T-cell (primary cell): ENCODE measurements at regions not wholly inside any gene's neighbourhood (a gene's known extent, or its start where the extent isn't known, plus 50 kb on each side); places are given as distances from the start of the nearest gene placed in this dataset.
"Not testable (repeated sequence)": the region's sequence is repeated elsewhere in the genome, so short reads cannot be mapped to it uniquely, and the experiment has no call there.

Experiments used
- ATAC-seq, 4 experiments: fragments of 200-7000 bp in 3 of 4; fragments of 150-1000 bp in 1 of 4; cut with Tn5 transposase; replicated peaks in 1 of 4; 1 replicate in 3 of 4; 2 replicates in 1 of 4; pipeline ENCODE4 v1.10.0; 2021; ENCODE audit warnings: moderate library complexity in 3 of 4, mild to moderate bottlenecking in 2 of 4, moderate number of reproducible peaks in 1 of 4
- CTCF ChIA-PET, 2 donors: fragments of 300-600 bp; sonication (Branson Sonifier 250); formaldehyde crosslinking; loops; one replicate each; lab custom pipeline; 2022; ENCODE audit warnings: antibody characterized with exemption in 2 of 2; lab: Charles Lee
- POLR2A ChIA-PET, 2 donors: fragments of 300-600 bp; sonication (Branson Sonifier 250); formaldehyde crosslinking; loops; one replicate each; lab custom pipeline; 2022; ENCODE audit warnings: antibody characterized with exemption in 2 of 2; lab: Charles Lee
- DNase-seq, 35 experiments: peaks; one replicate each; pipeline versions ENCODE4 v3.0.0 to v3.0.0-alpha.2; 2013 to 2023
- H3K27ac ChIP-seq: one replicate; pipeline ENCODE4 v1.5.1; 2013; ENCODE audit warnings: low read length
- H3K27me3 ChIP-seq, 2 experiments: replicated peaks in 1 of 2; 1 replicate in 1 of 2; 2 replicates in 1 of 2; pipeline versions ENCODE4 v1.6.1 to v1.7.0; 2013; ENCODE audit warnings: low read length in 1 of 2, mixed read lengths in 1 of 2; ENCODE audit not compliant: control insufficient read depth in 2 of 2, insufficient read depth in 2 of 2; ENCODE audit errors: extremely low read depth in 1 of 2
- H3K36me3 ChIP-seq, 2 donors: 1 replicate in 1 of 2; 2 replicates in 1 of 2; pipeline versions ENCODE4 v1.6.1 to v1.7.0; 2013; ENCODE audit warnings: low read length in 1 of 2; ENCODE audit not compliant: control insufficient read depth in 2 of 2, insufficient read depth in 1 of 2; ENCODE audit errors: extremely low read depth in 1 of 2
- H3K4me1 ChIP-seq, 2 experiments: 1 replicate in 1 of 2; 2 replicates in 1 of 2; pipeline versions ENCODE4 v1.6.1 to v1.7.0; 2013; ENCODE audit warnings: low read length in 2 of 2, mixed read lengths in 1 of 2; ENCODE audit not compliant: insufficient read depth in 2 of 2, control insufficient read depth in 1 of 2; ENCODE audit errors: extremely low read depth in 1 of 2
- H3K4me3 ChIP-seq, 2 donors: 1 replicate in 1 of 2; 2 replicates in 1 of 2; pipeline versions ENCODE4 v1.5.1 to v1.7.0; 2013; ENCODE audit warnings: mild to moderate bottlenecking in 2 of 2, low read length in 1 of 2, moderate library complexity in 1 of 2; ENCODE audit not compliant: control insufficient read depth in 1 of 2; ENCODE audit errors: extremely low read depth in 1 of 2
- H3K9me3 ChIP-seq: 2 replicates; pipeline ENCODE4 v1.7.0; 2013
- H3K27ac Mint-ChIP-seq, 2 donors: one replicate each; pipeline ENCODE4 v1.8.0; 2020 to 2021; ENCODE audit warnings: mild to moderate bottlenecking in 2 of 2, mixed read lengths in 2 of 2
- H3K27me3 Mint-ChIP-seq, 2 donors: one replicate each; pipeline ENCODE4 v1.8.0; 2021 to 2022; ENCODE audit warnings: mixed read lengths in 2 of 2
- H3K36me3 Mint-ChIP-seq: one replicate; pipeline ENCODE4 v1.8.0; 2021; ENCODE audit warnings: mixed read lengths
- H3K4me1 Mint-ChIP-seq, 3 donors: one replicate each; pipeline ENCODE4 v1.8.0; 2020 to 2022; ENCODE audit warnings: mixed read lengths in 3 of 3, mild to moderate bottlenecking in 1 of 3
- H3K4me3 Mint-ChIP-seq, 3 donors: one replicate each; pipeline ENCODE4 v1.8.0; 2020 to 2022; ENCODE audit warnings: mild to moderate bottlenecking in 3 of 3, mixed read lengths in 3 of 3, moderate library complexity in 3 of 3
- H3K9me3 Mint-ChIP-seq, 3 donors: one replicate each; pipeline ENCODE4 v1.8.0; 2020 to 2022; ENCODE audit warnings: mixed read lengths in 3 of 3
- WGBS: methylation state at CpG from one replicate; pipeline ENCODE4 v1.1.5; 2013; ENCODE audit warnings: missing lambda C conversion rate; ENCODE audit not compliant: insufficient coverage; 5-methylcytosine and 5-hydroxymethylcytosine counted together

- no peaks in the 10 kb centered on the region for H3K36me3 Mint-ChIP-seq
- no peaks in the 10 kb centered on the region for H3K4me1 ChIP-seq
Observed at GRCh38 chr4:60729194-60729593, 470.9 kb upstream of the ADGRL3 start.

GRCh38 chr4:60729764-60730163 lies 470.4 kb upstream of the ADGRL3 start:
- DNase-seq, H3K4me1 Mint-ChIP-seq, H3K9me3 ChIP-seq, CTCF ChIA-PET, H3K27ac ChIP-seq, H3K36me3 ChIP-seq, H3K27me3 ChIP-seq, ATAC-seq, H3K27ac Mint-ChIP-seq, H3K4me1 ChIP-seq, POLR2A ChIA-PET, H3K27me3 Mint-ChIP-seq, H3K4me3 Mint-ChIP-seq, H3K36me3 Mint-ChIP-seq, H3K4me3 ChIP-seq: not testable (repeated sequence)
- peaks cover 11 to 31% (median 22%) of the 10 kb centered on the region in 3 donors for H3K9me3 Mint-ChIP-seq
- no CpG with 5 or more reads among the region's 3 CpGs for WGBS

More at GRCh38 chr4:60729194-60729593, 470.9 kb upstream of the ADGRL3 start:
- DNase-seq, result no peak
- H3K9me3 ChIP-seq, result no peaks in the 10 kb centered on the region
- Mint-ChIP-seq H3K9me3 (peaks cover 7 to 33% (median 21%) of the 10 kb centered on the region in 3 donors), H3K27me3 (no peaks in the 10 kb centered on the region), H3K27ac (no peak overlapping the region), H3K4me3 (no peak overlapping the region), H3K4me1 (no peaks in the 10 kb centered on the region)
- ATAC-seq, result no peak
- POLR2A ChIA-PET, result no interaction called here
- H3K27me3 ChIP-seq, result no peaks in the 10 kb centered on the region
- H3K36me3 ChIP-seq, result no peaks in the 10 kb centered on the region
- no peak overlapping the region for H3K4me3 ChIP-seq
- CTCF ChIA-PET, result no interaction called here
- H3K27ac ChIP-seq, result no peak overlapping the region

GRCh38 chr4:60737858-60738257 lies 462.3 kb upstream of the ADGRL3 start:
- no CpG with 5 or more reads among the region's 2 CpGs for WGBS
- Histone ChIP-seq H3K27ac (no peak overlapping the region), H3K4me1 (no peaks in the 10 kb centered on the region), H3K9me3 (no peaks in the 10 kb centered on the region), H3K36me3 (no peaks in the 10 kb centered on the region), H3K4me3 (no peak overlapping the region), H3K27me3 (no peaks in the 10 kb centered on the region)
- no peak overlapping the region for H3K27ac Mint-ChIP-seq
- ATAC-seq, result no peak
- no peaks in the 10 kb centered on the region for H3K4me1 Mint-ChIP-seq
- no peak for DNase-seq
- no peaks in the 10 kb centered on the region for H3K36me3 Mint-ChIP-seq
- H3K9me3 Mint-ChIP-seq, result peaks cover 23 to 25% (median 24%) of the 10 kb centered on the region in 3 donors
- ChIA-PET CTCF (no interaction called here), POLR2A (no interaction called here)
- no peaks in the 10 kb centered on the region for H3K27me3 Mint-ChIP-seq
- no peak overlapping the region for H3K4me3 Mint-ChIP-seq

GRCh38 chr4:60743654-60744053 lies 456.5 kb upstream of the ADGRL3 start:
- POLR2A ChIA-PET, result interaction anchor here in 1 of 2 donors (0.6 kb wide), 1 partner anchor 51 kb away, joined by 3 read pairs; no protein-coding TSS in a partner anchor
- Histone ChIP-seq H3K9me3 (no peaks in the 10 kb centered on the region), H3K4me3 (no peak overlapping the region), H3K4me1 (no peaks in the 10 kb centered on the region), H3K27ac (no peak overlapping the region), H3K36me3 (no peaks in the 10 kb centered on the region), H3K27me3 (no peaks in the 10 kb centered on the region)
- CTCF ChIA-PET, result no interaction called here
- ATAC-seq, result no peak
- Mint-ChIP-seq H3K4me1 (no peaks in the 10 kb centered on the region), H3K27me3 (no peaks in the 10 kb centered on the region), H3K4me3 (no peak overlapping the region), H3K27ac (no peak overlapping the region), H3K36me3 (no peaks in the 10 kb centered on the region), H3K9me3 (peaks cover 13 to 22% (median 16%) of the 10 kb centered on the region in 3 donors)
- no peak for DNase-seq
- no CpG with 5 or more reads among the region's 1 CpG for WGBS

- no peak overlapping the region for H3K4me3 Mint-ChIP-seq
- no peak for ATAC-seq
- Histone ChIP-seq H3K4me3 (no peak overlapping the region), H3K36me3 (no peaks in the 10 kb centered on the region), H3K4me1 (no peaks in the 10 kb centered on the region), H3K27ac (no peak overlapping the region), H3K27me3 (no peaks in the 10 kb centered on the region), H3K9me3 (no peaks in the 10 kb centered on the region)
- no peak for DNase-seq
- no peak overlapping the region for H3K27ac Mint-ChIP-seq
- H3K9me3 Mint-ChIP-seq, result peaks cover 15 to 24% (median 17%) of the 10 kb centered on the region in 3 donors
- H3K27me3 Mint-ChIP-seq, result no peaks in the 10 kb centered on the region
- H3K36me3 Mint-ChIP-seq, result no peaks in the 10 kb centered on the region
- H3K4me1 Mint-ChIP-seq, result no peaks in the 10 kb centered on the region
- WGBS, result 50% methylated on average over 2 of the region's 2 CpGs
- POLR2A ChIA-PET, result no interaction called here
- CTCF ChIA-PET, result no interaction called here
Observed at GRCh38 chr4:60744767-60745166, 455.4 kb upstream of the ADGRL3 start.

- no peak for ATAC-seq
- no peak for DNase-seq
- H3K4me1 Mint-ChIP-seq, result no peaks in the 10 kb centered on the region
- Histone ChIP-seq H3K27ac (no peak overlapping the region), H3K36me3 (no peaks in the 10 kb centered on the region), H3K9me3 (no peaks in the 10 kb centered on the region), H3K4me1 (no peaks in the 10 kb centered on the region), H3K27me3 (no peaks in the 10 kb centered on the region), H3K4me3 (no peak overlapping the region)
- no CpG with 5 or more reads among the region's 3 CpGs for WGBS
- ChIA-PET CTCF (no interaction called here), POLR2A (no interaction called here)
- H3K9me3 Mint-ChIP-seq, result peaks cover 15 to 31% (median 22%) of the 10 kb centered on the region in 3 donors
- no peaks in the 10 kb centered on the region for H3K27me3 Mint-ChIP-seq
- H3K4me3 Mint-ChIP-seq, result no peak overlapping the region
- H3K27ac Mint-ChIP-seq, result no peak overlapping the region
- no peaks in the 10 kb centered on the region for H3K36me3 Mint-ChIP-seq
Observed at GRCh38 chr4:60745800-60746571, 454.1 kb upstream of the ADGRL3 start.
